OCI-LY7 (cell line): ENCODE measurements at regions not wholly inside any gene's neighbourhood (a gene's known extent, or its start where the extent isn't known, plus 50 kb on each side); places are given as distances from the start of the nearest gene placed in this dataset.

Experiments used
- CTCF ChIP-seq: fragments of 200-600 bp; sonication (generic); conservative IDR thresholded peaks from 2 replicates; pipeline ENCODE4 v1.5.1; 2014; ENCODE audit warnings: mild to moderate bottlenecking, antibody characterized with exemption, low read length, moderate library complexity, mixed read lengths
- EZH2phosphoT487 ChIP-seq: fragments of 200-600 bp; sonication (generic); IDR thresholded peaks from 2 replicates; pipeline ENCODE4 v1.6.1; 2018; ENCODE audit warnings: low read depth, borderline replicate concordance, mild to moderate bottlenecking, mixed run types, antibody characterized with exemption, low read length, moderate library complexity, mixed read lengths

- TF ChIP-seq CTCF (no peak), EZH2phosphoT487 (no peak)
Observed at GRCh38 chr7:85392326-85392725, 205.5 kb upstream of the SEMA3D start.
